ENCODE measurements at regions not wholly inside any gene's neighbourhood (a gene's known extent, or its start where the extent isn't known, plus 50 kb on each side); places are given as distances from the start of the nearest gene placed in this dataset.

DNA sequence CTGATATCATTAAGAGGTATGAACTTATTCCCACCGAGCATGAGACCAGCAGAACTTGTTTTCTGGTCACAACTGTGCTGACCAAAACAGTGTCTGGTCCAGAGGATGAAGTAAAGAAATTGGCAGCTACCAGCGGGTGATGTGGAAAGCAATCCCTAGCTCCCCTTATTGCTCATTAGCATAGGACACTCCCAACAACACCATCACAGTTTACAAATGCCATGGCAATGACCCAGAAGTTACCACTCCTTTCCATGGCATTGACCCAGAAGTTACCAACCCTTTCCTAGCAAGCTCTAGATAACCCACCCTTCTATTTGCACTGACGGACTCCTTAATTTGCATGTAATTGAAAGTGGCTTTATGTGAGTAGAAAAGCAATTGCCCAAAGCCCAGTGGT lies 1856.1 kb downstream of the OLFM4 start:
- no peak for DNase-seq (ENCODE audit: low read depth)

DNA sequence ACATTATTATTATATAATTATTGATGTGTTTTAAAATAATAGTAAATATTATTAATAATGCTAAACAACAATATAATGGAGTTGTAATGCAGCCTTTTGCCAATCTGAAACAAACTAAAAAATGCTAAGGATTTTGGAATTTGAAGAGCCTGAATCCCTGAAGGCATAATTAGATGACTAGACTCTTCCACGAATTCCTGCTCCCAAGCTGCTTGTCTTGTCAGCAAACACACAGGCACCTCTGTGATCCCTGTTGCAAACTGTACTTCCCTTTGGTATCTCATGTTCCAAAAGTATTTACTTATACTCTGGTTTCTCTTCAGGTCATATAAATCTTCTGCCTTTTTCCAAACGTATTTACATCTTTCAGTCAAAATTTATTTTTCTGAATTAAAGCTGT lies 1862.4 kb downstream of the OLFM4 start:
- no peak for DNase-seq (ENCODE audit: low read depth)

DNA sequence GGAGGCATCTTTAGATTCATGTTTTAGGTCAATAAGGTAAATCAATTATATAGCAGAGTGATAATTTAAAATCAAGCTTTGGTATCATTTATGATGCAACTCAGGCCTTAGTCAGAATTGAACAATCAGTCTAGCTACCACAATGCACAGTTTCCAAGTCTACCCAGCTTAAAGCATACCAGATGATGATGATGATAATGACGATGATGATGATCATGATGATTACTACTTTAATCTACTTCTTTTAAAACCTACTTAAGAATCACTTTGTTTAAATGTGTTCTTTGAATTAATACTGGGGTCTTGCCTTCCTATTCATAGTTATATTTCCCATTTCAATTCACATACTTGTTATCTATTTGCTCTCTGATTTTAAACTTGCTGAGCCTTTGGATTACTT lies 1872.7 kb downstream of the OLFM4 start:
- DNase-seq (ENCODE audit: low read depth) = no peak

DNA sequence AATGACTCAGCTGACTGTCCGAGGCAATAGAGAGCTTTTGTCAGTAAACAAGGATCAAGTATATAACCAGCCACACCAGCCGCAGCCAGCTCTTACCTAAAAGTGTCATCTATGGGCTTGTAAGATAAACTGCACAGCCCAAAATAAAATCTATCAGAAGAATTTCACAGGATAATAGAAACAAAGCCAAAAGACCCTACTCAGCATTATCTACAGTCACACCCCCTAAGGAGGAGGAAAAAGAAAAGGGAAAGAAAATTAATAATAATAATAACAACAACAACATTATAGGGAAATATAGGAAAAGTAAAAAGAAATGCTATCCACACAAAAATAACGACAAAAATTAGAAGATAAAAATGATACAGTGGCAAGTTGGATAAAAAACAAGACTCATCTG lies 1883.8 kb downstream of the OLFM4 start:
- no peak for DNase-seq (ENCODE audit: low read depth)

DNA sequence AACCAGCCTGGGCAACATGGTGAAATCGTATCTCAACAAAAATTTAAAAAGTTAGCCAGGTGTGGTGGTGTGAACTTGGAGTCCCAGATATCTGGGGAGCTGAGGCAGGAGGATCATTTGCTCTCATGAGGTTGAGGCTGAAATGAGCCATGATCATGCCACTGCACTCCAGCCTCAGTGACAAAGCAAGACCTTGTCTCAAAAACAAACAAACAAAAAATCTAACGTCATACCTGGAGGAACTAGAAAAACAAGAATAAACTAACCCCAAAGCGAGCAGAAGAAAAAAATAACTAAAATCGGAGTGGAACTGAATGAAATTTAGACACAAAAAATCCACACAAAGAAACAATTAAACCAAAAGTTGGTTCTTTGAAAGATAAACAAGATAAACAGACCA lies 1885.1 kb downstream of the OLFM4 start:
- no peak for DNase-seq (ENCODE audit: low read depth)

DNA sequence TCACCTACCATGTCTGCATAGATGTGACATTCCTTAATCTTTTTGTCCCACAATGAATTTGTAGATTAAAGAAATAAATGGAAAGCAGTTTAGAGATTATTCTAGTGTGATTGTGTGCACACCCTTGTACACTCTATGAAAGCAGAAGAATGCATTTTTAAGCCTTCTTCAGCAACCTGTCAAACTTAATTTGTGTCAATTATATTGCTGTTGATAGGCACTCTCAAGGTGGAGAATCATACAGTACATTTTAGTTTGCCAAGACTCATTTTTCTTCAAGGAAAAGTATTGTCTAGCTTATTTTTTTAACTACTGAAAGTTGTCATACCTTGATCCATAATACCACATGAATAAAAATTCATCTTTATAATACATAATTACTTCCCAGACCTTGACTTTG lies 1898.9 kb downstream of the OLFM4 start:
- DNase-seq (ENCODE audit: low read depth) = no peak

DNA sequence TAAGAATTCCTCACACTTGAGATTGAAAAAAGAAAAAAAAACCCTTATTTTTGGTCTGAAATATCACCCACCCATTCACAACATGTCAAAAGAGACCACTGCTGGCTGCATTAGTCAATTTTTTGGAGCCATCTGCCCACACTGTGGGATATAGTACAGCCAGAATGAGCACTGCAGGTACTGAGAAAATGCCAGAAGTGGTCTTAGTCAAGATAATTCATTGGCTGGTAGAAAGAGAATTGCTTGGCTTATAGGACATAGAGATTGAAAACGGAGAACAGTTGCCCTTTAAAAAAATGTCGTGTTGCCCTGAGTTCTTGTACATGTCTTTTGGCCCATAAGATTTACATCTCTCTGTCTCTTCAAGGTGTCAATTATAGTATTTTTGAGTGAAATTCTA lies 1899.5 kb downstream of the OLFM4 start:
- no peak for DNase-seq (ENCODE audit: low read depth)

DNA sequence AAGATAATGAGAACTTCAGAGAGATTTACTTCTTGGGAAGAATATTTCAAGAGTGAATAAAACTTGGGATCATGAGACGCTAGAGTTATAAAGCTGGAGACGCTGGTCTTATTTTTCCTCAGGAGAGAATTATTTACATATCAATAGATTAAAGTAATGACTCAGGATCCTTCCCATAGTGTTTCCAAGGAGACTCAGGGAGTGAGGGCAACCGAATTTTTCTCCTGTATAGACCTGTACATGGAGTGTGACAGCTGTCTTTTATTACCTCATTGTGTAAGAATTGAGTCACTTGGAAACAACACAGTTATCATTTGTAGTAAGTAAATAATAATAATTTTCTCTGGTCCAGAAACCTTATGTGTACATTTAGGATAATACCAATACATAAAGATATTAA lies 1905.5 kb downstream of the OLFM4 start:
- DNase-seq (ENCODE audit: low read depth) = no peak

DNA sequence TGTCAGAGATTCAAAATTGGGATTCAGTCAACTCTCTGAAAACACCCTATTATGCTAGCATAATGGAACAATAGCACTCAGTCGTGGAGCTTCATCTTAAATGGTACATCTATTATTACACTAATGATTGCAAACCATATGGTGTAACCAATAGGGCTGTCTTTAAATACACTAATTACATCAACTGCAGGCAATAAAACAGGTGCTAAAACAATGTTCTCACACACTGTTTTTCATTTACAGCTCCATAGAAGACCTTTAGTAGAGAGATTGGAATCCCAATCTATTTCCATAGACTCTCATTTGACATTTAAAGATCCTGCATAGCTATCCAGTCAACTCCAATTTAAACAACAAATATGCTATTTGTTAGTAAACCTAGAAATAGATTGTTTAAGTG lies 1917.4 kb downstream of the OLFM4 start:
- no peak for DNase-seq (ENCODE audit: low read depth)

DNA sequence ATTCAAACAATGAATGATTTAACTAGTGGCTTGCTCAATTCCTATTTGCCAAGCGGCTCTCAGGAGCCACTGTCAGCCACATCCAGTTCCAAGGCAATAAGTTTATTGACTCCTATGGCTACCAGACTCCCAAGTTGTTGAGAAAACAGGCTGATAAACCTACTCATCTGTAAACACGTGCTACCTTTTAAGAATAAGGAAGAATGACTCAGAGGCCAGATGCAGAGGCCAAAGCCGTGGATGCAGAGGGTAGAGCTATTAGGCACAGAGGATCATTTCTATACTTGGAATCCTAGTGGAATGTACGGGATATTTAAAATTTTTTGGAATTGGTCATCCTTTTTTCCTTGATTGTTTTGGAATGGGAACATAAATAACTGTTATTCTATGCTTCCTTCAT lies 1921.1 kb downstream of the OLFM4 start:
- DNase-seq (ENCODE audit: low read depth) = no peak

DNA sequence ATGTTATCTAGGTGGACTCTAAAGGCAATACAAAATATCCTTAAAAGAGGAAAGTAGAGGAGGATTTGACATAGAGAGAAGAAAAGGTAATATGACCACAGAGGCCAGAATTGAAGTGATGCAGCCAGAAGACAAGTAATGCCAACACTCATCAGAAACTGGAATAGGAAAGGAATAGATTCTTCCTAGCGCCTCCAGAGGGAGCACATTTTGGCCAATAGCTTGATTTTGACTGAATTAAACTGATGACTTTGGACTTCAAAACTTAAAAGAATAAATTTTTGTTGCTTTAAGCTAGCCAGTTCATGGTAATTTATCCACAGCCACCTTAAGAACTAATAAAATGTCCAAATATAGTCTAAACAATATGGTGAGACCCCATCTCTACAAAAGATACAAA lies 1921.9 kb downstream of the OLFM4 start:
- no peak for DNase-seq (ENCODE audit: low read depth)

DNA sequence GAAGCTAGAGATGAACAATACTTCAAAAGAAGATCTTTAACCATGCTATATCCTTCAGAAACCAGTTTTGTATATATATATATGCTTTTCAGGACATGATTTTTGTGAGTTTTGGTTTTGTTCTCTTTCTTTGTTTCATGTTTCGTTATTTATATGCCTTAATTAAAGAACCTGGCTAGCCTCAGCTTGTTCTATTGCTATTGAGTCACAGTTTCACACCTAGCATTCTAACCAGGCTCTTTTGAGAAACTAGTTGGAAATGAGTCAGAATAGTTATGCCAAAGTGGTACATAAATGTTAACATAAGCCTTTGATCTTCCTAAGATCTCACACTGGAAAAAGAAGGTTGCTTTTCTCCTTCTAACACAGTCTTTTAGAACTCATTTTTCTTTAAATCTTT lies 1925.2 kb downstream of the OLFM4 start:
- no peak for DNase-seq (ENCODE audit: low read depth)

DNA sequence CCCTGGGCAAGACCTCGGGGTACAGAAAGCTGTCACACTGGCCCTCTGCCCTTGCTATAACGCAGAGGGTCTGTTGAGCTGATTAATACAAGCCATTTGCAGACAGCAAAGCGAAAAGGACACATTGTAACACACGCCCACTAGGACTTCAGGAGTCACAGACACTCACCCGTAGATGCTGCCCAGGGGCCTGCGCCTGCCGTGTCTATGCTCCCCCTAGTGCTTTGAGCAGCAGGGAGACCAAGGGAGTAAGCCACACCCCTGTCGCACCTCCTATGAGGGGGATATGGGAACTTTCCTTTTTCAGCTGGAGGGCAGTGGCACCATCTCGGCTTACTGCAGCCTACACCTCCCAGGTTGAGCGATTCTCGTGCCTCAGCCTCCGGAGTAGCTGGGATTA lies 1930.2 kb downstream of the OLFM4 start:
- DNase-seq (ENCODE audit: low read depth) = no peak

DNA sequence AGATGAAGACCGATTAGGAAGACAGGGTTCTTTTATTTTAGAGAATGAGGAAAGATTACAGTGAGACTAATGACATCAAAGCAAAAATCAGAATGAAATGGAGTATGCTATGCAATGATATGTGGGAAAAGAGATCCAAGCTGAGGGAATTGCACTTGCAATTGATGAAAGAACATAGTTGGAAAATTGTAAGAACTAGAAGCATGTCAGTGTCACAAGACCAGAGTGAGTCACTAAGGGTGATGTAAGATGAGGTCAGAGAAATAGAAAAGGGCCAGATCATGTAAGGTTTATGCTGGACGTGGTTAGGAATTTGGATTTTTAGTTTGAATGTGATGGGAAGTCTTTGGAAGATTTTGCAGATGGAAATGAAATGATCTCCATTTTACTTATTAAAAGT lies 1937.3 kb downstream of the OLFM4 start:
- no peak for DNase-seq (ENCODE audit: low read depth)

DNA sequence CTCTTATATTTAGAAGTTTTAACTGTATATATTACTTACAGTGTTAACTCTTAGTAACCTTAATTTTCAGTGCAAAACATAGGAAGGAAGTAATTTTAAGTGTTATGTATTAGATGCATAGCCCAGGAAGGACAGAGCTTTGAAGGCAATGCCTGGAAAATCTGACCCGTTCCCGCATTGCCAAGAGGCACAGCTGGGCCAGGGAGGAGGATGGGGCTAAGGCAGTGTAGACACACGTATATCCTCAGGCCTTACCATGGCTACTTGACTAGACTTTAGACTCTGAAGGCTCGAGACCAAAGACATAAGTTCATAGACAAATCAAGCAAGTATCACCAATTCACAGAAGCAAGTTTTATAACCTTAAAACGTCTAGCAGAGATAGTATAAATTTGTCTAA lies 1944.2 kb downstream of the OLFM4 start:
- DNase-seq (ENCODE audit: low read depth) = no peak

DNA sequence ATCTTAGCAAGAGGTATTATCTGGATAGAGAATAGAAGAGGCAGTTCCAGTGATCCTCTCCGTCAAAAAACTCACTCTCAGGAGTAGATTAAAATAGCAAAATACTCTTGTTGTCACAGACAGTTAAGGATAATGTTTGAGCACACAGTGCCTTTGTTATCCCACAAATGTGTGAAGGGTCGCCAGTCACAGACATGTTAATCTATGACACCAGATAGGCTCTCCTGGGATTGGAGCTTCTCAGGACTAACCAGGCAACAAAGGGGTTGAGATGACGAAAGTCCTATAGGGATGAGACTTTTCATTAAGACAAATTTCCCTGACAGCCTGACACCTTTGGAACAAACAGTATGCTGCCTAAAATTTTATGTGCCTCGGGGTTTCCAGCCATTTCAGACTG lies 1947.1 kb downstream of the OLFM4 start:
- DNase-seq (ENCODE audit: low read depth) = no peak

DNA sequence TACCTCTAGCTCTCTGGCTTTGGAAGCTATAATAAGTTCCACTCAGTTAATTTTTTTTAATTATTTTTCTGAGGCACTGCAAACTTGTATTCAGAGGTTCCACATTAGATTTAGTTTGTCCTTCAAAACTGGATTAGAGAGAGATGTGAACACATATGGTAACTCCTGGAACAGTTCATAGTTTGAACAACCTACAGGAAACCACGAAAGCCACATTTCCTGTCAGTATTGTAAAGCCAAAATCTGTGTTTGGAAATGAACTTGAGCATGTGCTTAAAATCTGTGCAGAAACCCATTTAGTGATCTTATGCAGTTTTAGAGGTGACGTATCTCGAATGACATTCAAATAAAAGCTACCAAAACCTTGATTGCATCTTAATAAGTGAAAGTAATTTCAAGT lies 1952.0 kb downstream of the OLFM4 start:
- DNase-seq (ENCODE audit: low read depth) = no peak

DNA sequence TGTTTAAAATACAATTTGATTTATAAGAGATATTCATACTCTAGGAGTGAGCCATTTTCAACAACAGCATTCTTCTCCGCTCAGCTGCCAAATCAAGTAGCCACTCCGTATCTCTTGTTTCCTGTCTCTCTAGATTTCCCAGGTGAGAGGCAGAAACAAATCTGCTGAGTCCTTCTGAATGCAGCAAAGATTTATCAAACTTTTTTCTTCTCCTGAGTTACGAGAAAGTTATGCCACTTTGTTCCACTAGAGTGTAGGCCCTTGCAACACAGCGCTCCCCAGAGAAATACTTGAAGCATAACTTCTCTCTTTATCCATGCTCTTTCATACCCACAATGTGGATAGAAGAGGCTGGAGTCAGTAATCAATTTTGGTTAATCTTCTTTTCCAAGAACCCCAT lies 1960.8 kb downstream of the OLFM4 start:
- no peak for DNase-seq (ENCODE audit: low read depth)

DNA sequence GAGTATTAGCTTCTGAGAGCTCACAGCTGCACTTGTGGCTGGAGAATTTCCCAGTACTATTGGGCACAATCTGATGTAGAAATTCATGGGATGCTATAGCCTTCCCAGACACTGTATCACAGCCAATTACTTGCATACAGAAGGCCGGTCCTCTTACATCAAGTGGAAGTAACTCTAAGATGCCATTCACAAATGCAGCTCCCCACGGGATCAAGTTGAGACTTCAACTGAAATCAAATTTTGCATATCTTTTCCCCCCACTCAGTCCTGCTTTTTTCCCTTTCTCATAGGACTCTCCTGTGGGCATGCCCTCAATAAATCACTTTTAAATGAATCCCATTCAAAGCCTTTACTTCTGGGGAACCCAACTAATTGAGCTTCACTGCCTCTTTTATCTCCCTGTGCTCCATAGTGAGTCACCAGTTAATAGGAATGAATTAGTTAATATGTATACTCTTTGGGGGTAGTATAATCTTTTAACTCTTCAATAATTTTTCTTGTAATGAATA lies 1970.8 kb downstream of the OLFM4 start:
- no peak for DNase-seq (ENCODE audit: low read depth)

DNA sequence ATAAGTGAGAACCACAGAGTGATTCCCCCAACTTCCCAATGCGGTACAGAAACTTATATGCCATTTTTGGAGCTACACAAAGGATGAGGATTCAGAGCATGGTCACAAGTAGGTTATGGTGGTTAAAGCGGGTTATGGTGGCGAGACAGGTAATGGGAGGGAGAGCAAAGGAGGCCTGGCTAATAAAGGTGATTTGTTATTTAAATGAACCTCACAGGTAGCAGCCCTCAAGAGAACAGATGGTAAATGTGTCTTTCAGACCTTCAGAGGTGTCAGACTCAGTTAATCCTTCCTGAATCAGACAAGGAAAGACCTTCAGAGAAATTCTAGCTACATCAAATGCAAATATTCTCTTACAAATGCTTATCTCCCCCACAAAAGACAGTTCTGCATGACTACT lies 1971.4 kb downstream of the OLFM4 start:
- DNase-seq (ENCODE audit: low read depth) = no peak

DNA sequence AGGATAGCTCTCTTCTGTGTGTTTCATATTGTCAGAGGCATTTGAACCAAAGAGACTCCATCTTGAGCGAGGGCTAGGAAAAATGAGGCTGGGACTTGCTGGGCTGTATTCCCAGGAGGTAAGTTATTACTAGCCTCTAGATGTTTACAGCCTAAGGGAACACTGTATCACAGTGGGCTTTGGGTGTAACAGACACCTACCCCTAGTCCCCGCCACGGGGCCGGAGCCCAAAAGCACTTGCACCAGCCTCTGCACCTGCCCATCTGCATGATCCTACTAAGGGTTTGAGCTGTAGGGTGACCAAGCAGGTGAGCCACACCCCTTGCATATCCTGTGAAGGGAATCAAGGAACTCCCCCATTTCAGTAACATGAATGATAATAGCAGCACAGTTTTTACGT lies 1972.2 kb downstream of the OLFM4 start:
- DNase-seq (ENCODE audit: low read depth) = no peak

DNA sequence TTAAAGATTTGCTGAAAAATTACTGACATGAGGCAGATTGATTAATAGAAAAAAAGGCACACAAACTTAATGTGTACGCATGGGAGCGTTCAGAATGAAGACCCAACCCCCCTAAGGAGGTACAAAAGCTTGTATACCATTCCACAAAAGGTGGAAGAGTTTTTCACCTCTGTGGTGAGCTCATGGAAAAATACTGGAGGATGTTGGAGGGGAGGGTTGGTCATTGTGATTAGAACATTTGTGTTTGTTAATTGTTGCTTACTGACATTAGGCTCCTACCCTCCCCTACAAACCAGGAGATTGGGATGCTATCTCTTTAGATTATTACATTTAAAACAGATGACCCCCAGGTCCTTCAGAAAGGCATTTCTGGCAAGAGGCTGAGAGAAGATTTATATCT lies 1973.3 kb downstream of the OLFM4 start:
- no peak for DNase-seq (ENCODE audit: low read depth)

DNA sequence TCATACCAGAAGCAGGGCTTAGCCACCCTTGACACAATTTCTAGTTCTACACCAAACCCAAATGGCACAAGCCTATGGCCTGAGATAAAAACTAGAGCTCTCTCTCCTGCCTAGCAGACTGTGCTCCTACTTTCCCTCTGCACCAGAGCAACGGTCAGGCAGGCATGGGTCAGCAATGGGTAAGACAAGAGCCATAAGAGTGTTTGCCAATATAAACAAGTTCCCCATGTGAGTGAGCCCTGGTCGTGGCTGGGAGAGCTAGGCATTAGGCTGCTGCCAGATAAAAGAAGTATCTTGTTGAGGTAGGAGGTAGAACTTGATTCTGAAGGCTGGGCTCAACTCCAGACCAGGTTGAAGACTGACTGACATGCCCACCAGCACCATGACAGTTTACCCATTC lies 1979.1 kb downstream of the OLFM4 start:
- no peak for DNase-seq (ENCODE audit: low read depth)

DNA sequence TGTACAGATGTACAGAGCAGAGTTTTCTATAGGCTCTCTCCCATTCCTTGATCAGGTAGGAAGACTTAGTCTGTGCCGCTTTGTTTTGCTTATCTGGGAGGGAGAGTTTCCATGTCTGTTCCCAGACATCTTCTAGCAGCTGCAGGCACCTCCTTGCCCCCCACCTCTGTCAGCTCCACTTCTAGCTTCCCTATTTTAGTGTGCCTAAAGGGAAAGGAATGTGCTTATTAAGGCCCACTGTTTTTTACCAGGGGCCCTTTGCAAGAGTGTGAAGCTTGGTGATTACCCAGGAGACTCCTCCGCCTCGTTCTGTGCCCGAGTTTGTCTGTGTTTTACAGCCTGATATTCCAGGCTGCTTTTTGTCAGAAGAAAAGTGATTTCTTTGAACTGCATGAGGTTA lies 1984.4 kb downstream of the OLFM4 start:
- DNase-seq (ENCODE audit: low read depth) = no peak

DNA sequence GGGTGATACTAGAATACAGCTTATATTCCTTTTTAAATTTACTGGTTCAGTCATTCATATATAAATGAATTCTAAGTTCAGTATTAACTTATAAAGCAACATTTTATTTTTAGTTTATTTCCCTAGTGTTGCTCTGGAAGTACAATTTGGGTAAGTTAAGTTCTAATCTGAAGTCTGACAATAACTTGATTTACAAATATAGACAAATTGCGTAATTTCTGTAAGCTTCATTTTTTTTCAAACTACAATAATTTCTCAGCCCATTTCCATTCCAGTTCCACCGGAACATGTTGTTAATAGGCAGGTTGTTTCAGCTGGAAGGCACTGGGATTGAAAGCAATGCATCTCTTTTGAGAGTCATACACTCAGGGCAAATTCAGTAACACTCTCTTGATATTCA lies 2000.7 kb downstream of the OLFM4 start:
- DNase-seq (ENCODE audit: low read depth) = no peak

Measured in ELR (cell line).